DMS 273 (cell line): ENCODE measurements at regions not wholly inside any gene's neighbourhood (a gene's known extent, or its start where the extent isn't known, plus 50 kb on each side); places are given as distances from the start of the nearest gene placed in this dataset.
"Not testable (repeated sequence)": the region's sequence is repeated elsewhere in the genome, so short reads cannot be mapped to it uniquely, and the experiment has no call there.

Source experiments
- DNase-seq: peaks from one replicate; lab custom pipeline; 2025; ENCODE audit not compliant: unreplicated experiment; lab: John Stamatoyannopoulos, UW

- DNase-seq, result no peak
Measured at GRCh38 chr1:187498028-187498427, 669.3 kb downstream of the PLA2G4A start.

GRCh38 chr1:187504779-187505178 lies 676.0 kb downstream of the PLA2G4A start:
- no peak for DNase-seq

- DNase-seq, result no peak
Measured at GRCh38 chr1:187509091-187509490, 680.3 kb downstream of the PLA2G4A start.

- DNase-seq, result no peak
Measured at GRCh38 chr1:187513190-187513589, 684.4 kb downstream of the PLA2G4A start.

GRCh38 chr1:187514110-187514509 lies 685.4 kb downstream of the PLA2G4A start:
- DNase-seq, result no peak

- DNase-seq, result no peak
Measured at GRCh38 chr1:187516874-187517273, 688.1 kb downstream of the PLA2G4A start.

- peak; percentile 81 for DNase-seq
Measured at GRCh38 chr1:187517546-187517945, 688.8 kb downstream of the PLA2G4A start.

- DNase-seq, result no peak
Measured at GRCh38 chr1:187527346-187527745, 698.6 kb downstream of the PLA2G4A start.

GRCh38 chr1:187537936-187538335 lies 709.2 kb downstream of the PLA2G4A start:
- no peak for DNase-seq

GRCh38 chr1:187549540-187549939 lies 720.8 kb downstream of the PLA2G4A start:
- no peak for DNase-seq

- no peak for DNase-seq
Measured at GRCh38 chr1:187551061-187551460, 722.3 kb downstream of the PLA2G4A start.

- no peak for DNase-seq
Measured at GRCh38 chr1:187563191-187563590, 734.4 kb downstream of the PLA2G4A start.

GRCh38 chr1:187566354-187566753 lies 737.6 kb downstream of the PLA2G4A start:
- no peak for DNase-seq

- no peak for DNase-seq
Measured at GRCh38 chr1:187568067-187568466, 739.3 kb downstream of the PLA2G4A start.

GRCh38 chr1:187570166-187570565 lies 741.4 kb downstream of the PLA2G4A start:
- no peak for DNase-seq

- no peak for DNase-seq
Measured at GRCh38 chr1:187577610-187578009, 748.9 kb downstream of the PLA2G4A start.

- no peak for DNase-seq
Measured at GRCh38 chr1:187588917-187589316, 760.2 kb downstream of the PLA2G4A start.

GRCh38 chr1:187605736-187606135 lies 777.0 kb downstream of the PLA2G4A start:
- no peak for DNase-seq

GRCh38 chr1:187615853-187616735 lies 787.3 kb downstream of the PLA2G4A start:
- DNase-seq, result not testable (repeated sequence)

- not testable (repeated sequence) for DNase-seq
Measured at GRCh38 chr1:187616830-187617229, 788.1 kb downstream of the PLA2G4A start.

GRCh38 chr1:187617776-187618175 lies 789.0 kb downstream of the PLA2G4A start:
- peak; percentile 91 for DNase-seq

- DNase-seq, result no peak
Measured at GRCh38 chr1:187619175-187619574, 790.4 kb downstream of the PLA2G4A start.

- peak; percentile 96 for DNase-seq
Measured at GRCh38 chr1:187621951-187622350, 793.2 kb downstream of the PLA2G4A start.
